Prostate gland (tissue), 2 donors: ENCODE measurements at regions not wholly inside any gene's neighbourhood (a gene's known extent, or its start where the extent isn't known, plus 50 kb on each side); places are given as distances from the start of the nearest gene placed in this dataset.

Experiments
- POLR2A ChIP-seq: fragments of 450-650 bp; IDR thresholded peaks from one replicate; pipeline ENCODE4 v1.6.1; 2016; ENCODE audit warnings: antibody characterized with exemption, mild to moderate bottlenecking
- TF ChIP-seq, protein P1 (sequence below), 4 experiments: fragments of 200-600 bp in 2 of 4; fragments of 450-650 bp in 2 of 4; sonication (generic) in 2 of 4; IDR thresholded peaks; 1 replicate in 3 of 4; 2 replicates in 1 of 4; pipeline ENCODE4 v1.5.1; 2016 to 2019; ENCODE audit warnings: antibody characterized with exemption in 4 of 4, mild to moderate bottlenecking in 2 of 4, moderate library complexity in 2 of 4

DNA sequence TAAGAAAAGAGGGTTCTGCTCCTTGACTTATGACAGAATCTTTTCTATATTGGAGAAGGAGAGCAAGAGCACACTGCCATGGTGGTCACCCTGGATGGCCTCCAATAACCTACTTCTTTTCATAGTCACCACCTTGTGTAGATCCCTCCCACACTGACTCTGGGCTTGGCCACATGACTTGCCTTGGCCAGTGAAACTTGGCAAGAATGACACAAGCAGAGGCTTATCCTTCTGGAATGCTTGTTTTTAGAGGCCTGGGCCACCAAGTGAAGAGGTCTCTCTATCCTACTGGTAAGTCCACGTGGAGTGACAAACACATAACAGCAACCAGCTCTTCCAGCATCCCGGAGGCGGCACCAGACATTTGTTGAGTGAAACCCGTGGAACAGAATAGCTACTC lies 349.4 kb upstream of the JARID2 start:
- TF ChIP-seq, protein P1, sequence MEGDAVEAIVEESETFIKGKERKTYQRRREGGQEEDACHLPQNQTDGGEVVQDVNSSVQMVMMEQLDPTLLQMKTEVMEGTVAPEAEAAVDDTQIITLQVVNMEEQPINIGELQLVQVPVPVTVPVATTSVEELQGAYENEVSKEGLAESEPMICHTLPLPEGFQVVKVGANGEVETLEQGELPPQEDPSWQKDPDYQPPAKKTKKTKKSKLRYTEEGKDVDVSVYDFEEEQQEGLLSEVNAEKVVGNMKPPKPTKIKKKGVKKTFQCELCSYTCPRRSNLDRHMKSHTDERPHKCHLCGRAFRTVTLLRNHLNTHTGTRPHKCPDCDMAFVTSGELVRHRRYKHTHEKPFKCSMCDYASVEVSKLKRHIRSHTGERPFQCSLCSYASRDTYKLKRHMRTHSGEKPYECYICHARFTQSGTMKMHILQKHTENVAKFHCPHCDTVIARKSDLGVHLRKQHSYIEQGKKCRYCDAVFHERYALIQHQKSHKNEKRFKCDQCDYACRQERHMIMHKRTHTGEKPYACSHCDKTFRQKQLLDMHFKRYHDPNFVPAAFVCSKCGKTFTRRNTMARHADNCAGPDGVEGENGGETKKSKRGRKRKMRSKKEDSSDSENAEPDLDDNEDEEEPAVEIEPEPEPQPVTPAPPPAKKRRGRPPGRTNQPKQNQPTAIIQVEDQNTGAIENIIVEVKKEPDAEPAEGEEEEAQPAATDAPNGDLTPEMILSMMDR (IDR thresholded peaks at IDR 0.05) = no peak
- TF ChIP-seq POLR2A = no peak
